GM12878 (cell line): ENCODE measurements at regions not wholly inside any gene's neighbourhood (a gene's known extent, or its start where the extent isn't known, plus 50 kb on each side); places are given as distances from the start of the nearest gene placed in this dataset.

Experiments
- ATAC-seq: fragments of 200-7000 bp; cut with Tn5 transposase; 3 replicates; pipeline ENCODE4 v1.9.1; 2020; ENCODE audit warnings: mild to moderate bottlenecking, moderate library complexity
- BruUV-seq: library from RNA; stranded (reverse); fragments of 400-500 nt; replicated peaks from 2 replicates; lab custom pipeline; 2021; lab: Mats Ljungman, UMichigan
- CTCF ChIA-PET: fragments of 300-600 bp; sonication (Branson Sonifier 250); formaldehyde crosslinking; extraction: SDS; loops from one replicate; lab custom pipeline; 2021; ENCODE audit warnings: inconsistent platforms; lab: Yijun Ruan, JAX
- POLR2A ChIA-PET: fragments of 350-600 bp; formaldehyde crosslinking; extraction: SDS; loops from one replicate; lab custom pipeline; 2021; ENCODE audit warnings: inconsistent platforms; lab: Charles Lee
- RAD21 ChIA-PET: fragments of 300-600 bp; sonication (Branson Sonifier 250); formaldehyde crosslinking; loops from one replicate; lab custom pipeline; 2023; ENCODE audit warnings: antibody characterized with exemption; ENCODE audit not compliant: unreplicated experiment; lab: Charles Lee
- SMC1A ChIA-PET: fragments of 300-600 bp; sonication (Branson Sonifier 250); formaldehyde crosslinking; loops from one replicate; lab custom pipeline; 2023; ENCODE audit not compliant: unreplicated experiment, uncharacterized antibody; lab: Charles Lee
- DNase-seq: peaks from one replicate; pipeline ENCODE4 v3.0.0-alpha.2; 2011; ENCODE audit warnings: low read depth, low spot score
- FAIRE-seq: peaks from 3 replicates; lab custom pipeline; 2011; peaks lifted over from hg19 to GRCh38; lab: Jason Lieb, UNC
- H2AFZ ChIP-seq: 2 replicates; pipeline ENCODE4 v1.6.0; 2011; ENCODE audit warnings: low read depth, low read length, control low read depth; ENCODE audit not compliant: control insufficient read depth
- H3K27ac ChIP-seq: 2 replicates; pipeline ENCODE4 v1.5.1; 2011; ENCODE audit warnings: control low read depth; ENCODE audit not compliant: control insufficient read depth, insufficient read depth
- H3K27me3 ChIP-seq, 2 experiments: replicated peaks in 1 of 2; 2 replicates each; pipeline versions ENCODE4 v1.6.0 to v1.6.1; 2011; ENCODE audit warnings: low read length in 1 of 2; ENCODE audit not compliant: control insufficient read depth in 2 of 2, insufficient read depth in 2 of 2
- H3K36me3 ChIP-seq, 2 experiments: 2 replicates each; pipeline ENCODE4 v1.5.1; 2011; ENCODE audit warnings: low read length in 1 of 2; ENCODE audit not compliant: control insufficient read depth in 2 of 2, insufficient read depth in 2 of 2
- H3K4me1 ChIP-seq: 2 replicates; pipeline ENCODE4 v1.6.1; 2011; ENCODE audit warnings: mild to moderate bottlenecking, low read length, moderate library complexity, mixed read lengths; ENCODE audit not compliant: control insufficient read depth, insufficient read depth
- H3K4me2 ChIP-seq: 2 replicates; pipeline ENCODE4 v1.6.0; 2011; ENCODE audit warnings: control low read depth; ENCODE audit not compliant: control insufficient read depth, insufficient read depth
- H3K4me3 ChIP-seq: fragments of 200-600 bp; sonication (generic); 2 replicates; pipeline ENCODE4 v1.5.1; 2016
- H3K79me2 ChIP-seq: 2 replicates; pipeline ENCODE4 v1.6.0; 2011; ENCODE audit warnings: low read length; ENCODE audit not compliant: control insufficient read depth, insufficient read depth
- H3K9ac ChIP-seq: 2 replicates; pipeline ENCODE4 v1.8.0; 2011; ENCODE audit warnings: low read length, control low read depth, mixed read lengths; ENCODE audit not compliant: control insufficient read depth, insufficient read depth
- H3K9me3 ChIP-seq: replicated peaks from 3 replicates; pipeline ENCODE4 v1.5.1; 2011; ENCODE audit warnings: mild to moderate bottlenecking, low read length; ENCODE audit not compliant: control insufficient read depth, insufficient read depth
- H4K20me1 ChIP-seq: 2 replicates; pipeline ENCODE4 v1.6.0; 2011; ENCODE audit not compliant: control insufficient read depth, insufficient read depth
- CBFB ChIP-seq: IDR thresholded peaks from 2 replicates; pipeline ENCODE4 v1.6.1; 2016; ENCODE audit warnings: antibody characterized with exemption, low read depth
- EGR1 ChIP-seq, 2 experiments: IDR thresholded peaks; 1 replicate in 1 of 2; 2 replicates in 1 of 2; pipeline ENCODE4 v1.6.1; 2011 to 2012; ENCODE audit warnings: low read depth in 2 of 2, low read length in 2 of 2, borderline replicate concordance in 1 of 2, mild to moderate bottlenecking in 1 of 2, moderate library complexity in 1 of 2
- FOS ChIP-seq: IDR thresholded peaks from 3 replicates; pipeline ENCODE4 v1.6.1; 2011; ENCODE audit warnings: borderline replicate concordance; ENCODE audit not compliant: insufficient read length; ENCODE audit errors: extremely low read depth
- IKZF2 ChIP-seq, 2 experiments: fragments of 450-650 bp; IDR thresholded peaks; 2 replicates each; pipeline ENCODE4 v1.6.1; 2017; ENCODE audit warnings: mild to moderate bottlenecking in 2 of 2, moderate library complexity in 2 of 2
- KLF5 ChIP-seq: fragments of 450-650 bp; IDR thresholded peaks from 2 replicates; pipeline ENCODE4 v1.6.1; 2014; ENCODE audit warnings: mild to moderate bottlenecking; ENCODE audit not compliant: partially characterized antibody
- POLR2AphosphoS2 ChIP-seq: IDR thresholded peaks from 2 replicates; pipeline ENCODE4 v1.6.1; 2011; ENCODE audit warnings: low read depth, mild to moderate bottlenecking, low read length, improper control_type of control experiment, moderate library complexity
- POU2F2 ChIP-seq: IDR thresholded peaks from 3 replicates; pipeline ENCODE4 v1.6.1; 2011; ENCODE audit warnings: low read depth, mild to moderate bottlenecking, low read length, borderline replicate concordance
- RBBP5 ChIP-seq: fragments of 200-600 bp; sonication (generic); conservative IDR thresholded peaks from 2 replicates; pipeline ENCODE4 v1.6.1; 2016
- SRF ChIP-seq, 2 experiments: IDR thresholded peaks; 2 replicates each; pipeline ENCODE4 v1.6.1; 2011; ENCODE audit warnings: low read depth in 2 of 2, low read length in 2 of 2, mild to moderate bottlenecking in 1 of 2, moderate library complexity in 1 of 2
- STAT1 ChIP-seq: fragments of 450-650 bp; conservative IDR thresholded peaks from 2 replicates; pipeline ENCODE4 v1.6.1; 2014; ENCODE audit warnings: antibody characterized with exemption, mild to moderate bottlenecking
- TCF7 ChIP-seq: IDR thresholded peaks from 2 replicates; pipeline ENCODE4 v1.6.1; 2014; ENCODE audit warnings: antibody characterized with exemption, borderline replicate concordance
- ZNF384 ChIP-seq: IDR thresholded peaks from 2 replicates; pipeline ENCODE4 v1.6.1; 2012; ENCODE audit warnings: low read depth, mild to moderate bottlenecking, low read length, improper control_type of control experiment, borderline replicate concordance
- whole genome bisulfite sequencing: methylation state at CpG from one replicate; pipeline ENCODE4 v1.1.6; 2016; ENCODE audit warnings: low lambda C conversion rate; ENCODE audit not compliant: insufficient replicate concordance, insufficient coverage; ENCODE audit errors: missing lambda C conversion rate; 5-methylcytosine and 5-hydroxymethylcytosine counted together
- in situ Hi-C: fragments of 300-500 bp; cut with MboI; formaldehyde crosslinking; loops from 9 replicates; pipeline ENCODE4 v1.14.3; 2018; ENCODE audit warnings: mixed read lengths
- intact Hi-C: fragments of 100-400 bp; cut with micrococcal nuclease; formaldehyde crosslinking; loops from one replicate; pipeline ENCODE4 v1.14.2; 2022; ENCODE audit not compliant: unreplicated experiment
- TF ChIP-seq, protein P1 (sequence below): IDR thresholded peaks from 2 replicates; pipeline ENCODE4 v1.6.1; 2011; ENCODE audit warnings: mild to moderate bottlenecking, low read depth, low read length, moderate library complexity; ENCODE audit not compliant: insufficient replicate concordance
- TF ChIP-seq, protein P2 (sequence below): fragments of 450-650 bp; IDR thresholded peaks from 2 replicates; pipeline ENCODE4 v1.6.1; 2017; ENCODE audit warnings: antibody characterized with exemption, mild to moderate bottlenecking, moderate library complexity
- TF ChIP-seq, protein P3 (sequence below): fragments of 450-650 bp; IDR thresholded peaks from 2 replicates; pipeline ENCODE4 v1.6.1; 2018; ENCODE audit warnings: mild to moderate bottlenecking, low read depth, moderate library complexity; ENCODE audit not compliant: partially characterized antibody

DNA sequence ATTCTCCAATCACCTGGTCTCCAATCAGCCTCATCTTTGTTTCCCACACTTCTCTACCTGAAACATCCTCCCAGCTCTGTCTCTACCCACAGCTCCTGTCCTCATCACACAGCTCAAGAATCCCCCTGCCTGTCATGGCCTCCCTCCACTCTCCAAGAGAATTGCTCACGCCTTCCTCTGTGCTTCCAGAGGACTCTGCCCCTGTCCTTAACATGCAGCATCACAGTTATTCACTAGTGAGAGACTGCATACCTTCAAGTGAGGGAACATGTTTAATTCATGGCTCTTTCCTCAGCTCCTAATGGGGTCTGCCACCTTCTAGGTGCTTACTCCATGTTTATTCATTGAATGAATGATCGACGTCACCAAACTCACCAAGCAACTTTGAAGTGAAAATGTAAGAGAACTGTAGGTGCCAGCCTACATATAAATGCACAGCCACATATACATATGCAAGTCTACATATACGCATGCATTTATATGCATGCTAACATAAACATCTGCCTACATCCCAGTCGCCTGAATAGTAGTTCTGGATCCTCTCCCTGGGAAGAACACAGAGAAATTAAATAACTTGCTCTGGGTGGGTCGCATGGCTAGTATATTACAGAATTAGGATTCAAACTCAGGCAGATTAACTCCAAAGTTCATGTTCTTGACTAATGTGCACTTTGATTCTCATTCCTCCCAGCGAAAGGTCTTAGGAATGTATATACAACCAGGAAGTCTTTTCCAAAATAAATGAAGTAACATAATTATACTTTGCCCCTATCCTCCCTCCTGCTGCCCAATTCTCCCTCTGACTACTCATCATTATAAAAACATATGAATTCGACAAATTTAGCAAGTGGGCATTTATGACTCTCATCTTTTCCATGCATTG, 295.6 kb downstream of the MAFB start (continued):
- TF ChIP-seq STAT1 (no peak), ZNF384 (no peak), TCF7 (no peak)

DNA sequence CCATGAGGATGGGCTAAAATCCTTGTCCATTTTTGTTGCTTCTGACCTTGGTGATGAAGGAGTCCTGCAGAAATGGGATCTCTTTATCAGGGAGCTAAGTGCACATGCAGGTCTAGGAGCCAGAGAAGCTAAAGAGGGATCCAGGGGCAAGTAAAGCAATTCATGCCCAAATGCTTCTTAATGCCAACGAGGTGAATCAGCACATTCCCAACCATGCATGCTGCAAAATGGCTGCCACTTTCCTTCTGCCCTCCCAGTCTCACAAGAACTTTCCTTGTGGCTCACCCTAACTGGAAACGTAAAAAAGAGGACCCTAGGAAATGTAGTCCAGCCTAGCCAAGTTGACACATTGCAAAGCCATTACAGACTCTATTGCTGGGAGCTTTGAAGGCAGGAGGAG, 298.4 kb downstream of the MAFB start:
- in situ Hi-C loops, result no loop called here
- H3K4me1 ChIP-seq, result no peaks in the 10 kb centered on the region
- BruUV-seq, result no TSS peak
- ChIA-PET POLR2A (no interaction called here), SMC1A (no interaction called here), CTCF (no interaction called here), RAD21 (no interaction called here)
- H3K9me3 ChIP-seq, result no peaks in the 10 kb centered on the region
- WGBS, result 0% methylated on average over 2 of the region's 2 CpGs
- H3K27ac ChIP-seq, result no peak overlapping the region
- DNase-seq (no peak), FAIRE-seq (no peak), ATAC-seq (no peak)
- H3K27me3 ChIP-seq, result no peaks in the 10 kb centered on the region
- intact Hi-C loops, result no loop called here
- no peak overlapping the region for H3K4me3 ChIP-seq
- H3K36me3 ChIP-seq, result no peaks in the 10 kb centered on the region
- H3K4me2 ChIP-seq, result no peak overlapping the region
- H2AFZ ChIP-seq, result no peak overlapping the region
- no peaks in the 10 kb centered on the region for H4K20me1 ChIP-seq
- no peaks in the 10 kb centered on the region for H3K79me2 ChIP-seq
- no peak overlapping the region for H3K9ac ChIP-seq
- no peak for TF ChIP-seq CBFB
- no peak for TF ChIP-seq EGR1 (IDR thresholded peaks at IDR 0.05; ENCODE audit: borderline replicate concordance in 1 of 2, low read depth in 2 of 2, low read length in 2 of 2)
- TF ChIP-seq, protein P1, sequence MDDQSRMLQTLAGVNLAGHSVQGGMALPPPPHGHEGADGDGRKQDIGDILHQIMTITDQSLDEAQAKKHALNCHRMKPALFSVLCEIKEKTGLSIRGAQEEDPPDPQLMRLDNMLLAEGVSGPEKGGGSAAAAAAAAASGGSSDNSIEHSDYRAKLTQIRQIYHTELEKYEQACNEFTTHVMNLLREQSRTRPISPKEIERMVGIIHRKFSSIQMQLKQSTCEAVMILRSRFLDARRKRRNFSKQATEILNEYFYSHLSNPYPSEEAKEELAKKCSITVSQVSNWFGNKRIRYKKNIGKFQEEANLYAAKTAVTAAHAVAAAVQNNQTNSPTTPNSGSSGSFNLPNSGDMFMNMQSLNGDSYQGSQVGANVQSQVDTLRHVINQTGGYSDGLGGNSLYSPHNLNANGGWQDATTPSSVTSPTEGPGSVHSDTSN, result no peak
- TF ChIP-seq, protein P2, sequence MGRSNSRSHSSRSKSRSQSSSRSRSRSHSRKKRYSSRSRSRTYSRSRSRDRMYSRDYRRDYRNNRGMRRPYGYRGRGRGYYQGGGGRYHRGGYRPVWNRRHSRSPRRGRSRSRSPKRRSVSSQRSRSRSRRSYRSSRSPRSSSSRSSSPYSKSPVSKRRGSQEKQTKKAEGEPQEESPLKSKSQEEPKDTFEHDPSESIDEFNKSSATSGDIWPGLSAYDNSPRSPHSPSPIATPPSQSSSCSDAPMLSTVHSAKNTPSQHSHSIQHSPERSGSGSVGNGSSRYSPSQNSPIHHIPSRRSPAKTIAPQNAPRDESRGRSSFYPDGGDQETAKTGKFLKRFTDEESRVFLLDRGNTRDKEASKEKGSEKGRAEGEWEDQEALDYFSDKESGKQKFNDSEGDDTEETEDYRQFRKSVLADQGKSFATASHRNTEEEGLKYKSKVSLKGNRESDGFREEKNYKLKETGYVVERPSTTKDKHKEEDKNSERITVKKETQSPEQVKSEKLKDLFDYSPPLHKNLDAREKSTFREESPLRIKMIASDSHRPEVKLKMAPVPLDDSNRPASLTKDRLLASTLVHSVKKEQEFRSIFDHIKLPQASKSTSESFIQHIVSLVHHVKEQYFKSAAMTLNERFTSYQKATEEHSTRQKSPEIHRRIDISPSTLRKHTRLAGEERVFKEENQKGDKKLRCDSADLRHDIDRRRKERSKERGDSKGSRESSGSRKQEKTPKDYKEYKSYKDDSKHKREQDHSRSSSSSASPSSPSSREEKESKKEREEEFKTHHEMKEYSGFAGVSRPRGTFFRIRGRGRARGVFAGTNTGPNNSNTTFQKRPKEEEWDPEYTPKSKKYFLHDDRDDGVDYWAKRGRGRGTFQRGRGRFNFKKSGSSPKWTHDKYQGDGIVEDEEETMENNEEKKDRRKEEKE, result no peak
- TF ChIP-seq STAT1, result no peak
- no peak for TF ChIP-seq SRF (IDR thresholded peaks at IDR 0.05; ENCODE audit: low read depth in 2 of 2, low read length in 2 of 2)
- no peak for TF ChIP-seq RBBP5
- TF ChIP-seq POLR2AphosphoS2, result no peak
- TF ChIP-seq FOS, result no peak
- no peak for TF ChIP-seq KLF5
- TF ChIP-seq POU2F2, result no peak
- no peak for TF ChIP-seq TCF7
- TF ChIP-seq, protein P3, sequence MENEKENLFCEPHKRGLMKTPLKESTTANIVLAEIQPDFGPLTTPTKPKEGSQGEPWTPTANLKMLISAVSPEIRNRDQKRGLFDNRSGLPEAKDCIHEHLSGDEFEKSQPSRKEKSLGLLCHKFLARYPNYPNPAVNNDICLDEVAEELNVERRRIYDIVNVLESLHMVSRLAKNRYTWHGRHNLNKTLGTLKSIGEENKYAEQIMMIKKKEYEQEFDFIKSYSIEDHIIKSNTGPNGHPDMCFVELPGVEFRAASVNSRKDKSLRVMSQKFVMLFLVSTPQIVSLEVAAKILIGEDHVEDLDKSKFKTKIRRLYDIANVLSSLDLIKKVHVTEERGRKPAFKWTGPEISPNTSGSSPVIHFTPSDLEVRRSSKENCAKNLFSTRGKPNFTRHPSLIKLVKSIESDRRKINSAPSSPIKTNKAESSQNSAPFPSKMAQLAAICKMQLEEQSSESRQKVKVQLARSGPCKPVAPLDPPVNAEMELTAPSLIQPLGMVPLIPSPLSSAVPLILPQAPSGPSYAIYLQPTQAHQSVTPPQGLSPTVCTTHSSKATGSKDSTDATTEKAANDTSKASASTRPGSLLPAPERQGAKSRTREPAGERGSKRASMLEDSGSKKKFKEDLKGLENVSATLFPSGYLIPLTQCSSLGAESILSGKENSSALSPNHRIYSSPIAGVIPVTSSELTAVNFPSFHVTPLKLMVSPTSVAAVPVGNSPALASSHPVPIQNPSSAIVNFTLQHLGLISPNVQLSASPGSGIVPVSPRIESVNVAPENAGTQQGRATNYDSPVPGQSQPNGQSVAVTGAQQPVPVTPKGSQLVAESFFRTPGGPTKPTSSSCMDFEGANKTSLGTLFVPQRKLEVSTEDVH, result no peak
- TF ChIP-seq IKZF2 (IDR thresholded peaks at IDR 0.05), result no peak
